Neuronal stem cell (in vitro differentiated cells): ENCODE measurements at regions not wholly inside any gene's neighbourhood (a gene's known extent, or its start where the extent isn't known, plus 50 kb on each side); places are given as distances from the start of the nearest gene placed in this dataset.

Experiments
- DNase-seq: peaks from one replicate; pipeline ENCODE4 v3.0.0-alpha.2; 2013; ENCODE audit warnings: low spot score
- H2AFZ ChIP-seq: one replicate; pipeline ENCODE4 v1.6.1; 2013; ENCODE audit warnings: mild to moderate bottlenecking, low read length, inconsistent platforms
- H2AK5ac ChIP-seq: 2 replicates; pipeline ENCODE4 v1.6.1; 2013; ENCODE audit warnings: low read depth, mild to moderate bottlenecking, inconsistent platforms, low read length, moderate library complexity, mixed read lengths
- H2BK120ac ChIP-seq: 2 replicates; pipeline ENCODE4 v1.6.1; 2013; ENCODE audit warnings: low read depth, mild to moderate bottlenecking, inconsistent platforms, low read length, moderate library complexity, mixed read lengths
- H2BK12ac ChIP-seq: one replicate; pipeline ENCODE4 v1.6.1; 2013; ENCODE audit warnings: low read length, inconsistent platforms
- H2BK15ac ChIP-seq: 2 replicates; pipeline ENCODE4 v1.6.1; 2013; ENCODE audit warnings: mild to moderate bottlenecking, low read length, inconsistent platforms, mixed read lengths
- H2BK5ac ChIP-seq: one replicate; pipeline ENCODE4 v1.6.1; 2013; ENCODE audit warnings: inconsistent platforms, mild to moderate bottlenecking, low read length, moderate library complexity
- H3K14ac ChIP-seq: one replicate; pipeline ENCODE4 v1.6.1; 2013; ENCODE audit warnings: low read length, inconsistent platforms
- H3K18ac ChIP-seq: 2 replicates; pipeline ENCODE4 v1.6.1; 2013; ENCODE audit warnings: low read length, inconsistent platforms
- H3K23ac ChIP-seq: 2 replicates; pipeline ENCODE4 v1.6.1; 2013; ENCODE audit warnings: low read depth, mild to moderate bottlenecking, mixed read lengths, low read length, inconsistent platforms; ENCODE audit not compliant: poor library complexity
- H3K27ac ChIP-seq: replicated peaks from 3 replicates; pipeline ENCODE4 v1.5.1; 2013; ENCODE audit warnings: low read length, inconsistent platforms
- H3K27me3 ChIP-seq, 3 experiments: 2 replicates each; pipeline ENCODE4 v1.6.1; 2013; ENCODE audit warnings: low read length in 3 of 3, mild to moderate bottlenecking in 2 of 3, inconsistent platforms in 1 of 3, low read depth in 1 of 3, mixed read lengths in 1 of 3, moderate library complexity in 1 of 3; ENCODE audit not compliant: control insufficient read depth in 3 of 3, insufficient read depth in 3 of 3
- H3K36me3 ChIP-seq, 2 donors: replicated peaks in 1 of 2; 2 replicates each; pipeline ENCODE4 v1.6.1; 2013; ENCODE audit warnings: low read length in 2 of 2; ENCODE audit not compliant: control insufficient read depth in 2 of 2, insufficient read depth in 2 of 2
- H3K4ac ChIP-seq: 2 replicates; pipeline ENCODE4 v1.6.1; 2013; ENCODE audit warnings: inconsistent platforms, mild to moderate bottlenecking, low read length, moderate library complexity
- H3K4me1 ChIP-seq, 2 donors: 1 replicate in 1 of 2; 2 replicates in 1 of 2; pipeline ENCODE4 v1.6.1; 2013; ENCODE audit warnings: low read length in 2 of 2, low read depth in 1 of 2; ENCODE audit not compliant: control insufficient read depth in 2 of 2, insufficient read depth in 1 of 2
- H3K4me2 ChIP-seq: one replicate; pipeline ENCODE4 v1.6.1; 2013; ENCODE audit warnings: mild to moderate bottlenecking, low read length, inconsistent platforms; ENCODE audit not compliant: insufficient read depth, poor library complexity, severe bottlenecking
- H3K4me3 ChIP-seq, 2 donors: 2 replicates each; pipeline ENCODE4 v1.5.1; 2013; ENCODE audit warnings: low read length in 2 of 2, mild to moderate bottlenecking in 2 of 2, inconsistent platforms in 1 of 2, moderate library complexity in 1 of 2
- H3K79me1 ChIP-seq: one replicate; pipeline ENCODE4 v1.6.1; 2013; ENCODE audit warnings: low read depth, mild to moderate bottlenecking, inconsistent platforms, low read length, moderate library complexity
- H3K9ac ChIP-seq: one replicate; pipeline ENCODE4 v1.6.1; 2013; ENCODE audit warnings: mild to moderate bottlenecking, low read depth, low read length, inconsistent platforms; ENCODE audit not compliant: poor library complexity
- H3K9me3 ChIP-seq, 2 donors: replicated peaks in 1 of 2; 2 replicates each; pipeline versions ENCODE3 to v1.6.1; 2013; ENCODE audit warnings: low read length in 2 of 2, mild to moderate bottlenecking in 2 of 2, inconsistent platforms in 1 of 2, low read depth in 1 of 2, mixed read lengths in 1 of 2, moderate library complexity in 1 of 2; ENCODE audit not compliant: control insufficient read depth in 2 of 2, insufficient read depth in 1 of 2
- H4K8ac ChIP-seq: one replicate; pipeline ENCODE4 v1.6.1; 2013; ENCODE audit warnings: low read depth, mild to moderate bottlenecking, inconsistent platforms, low read length, moderate library complexity
- H4K91ac ChIP-seq: one replicate; pipeline ENCODE4 v1.6.1; 2013; ENCODE audit warnings: low read length, low read depth, mild to moderate bottlenecking, inconsistent platforms; ENCODE audit not compliant: poor library complexity
- WGBS, 2 donors: extraction: QIAGEN DNeasy Blood & Tissue Kit; methylation state at CpG; one replicate each; pipeline ENCODE4 v1.1.7; 2013; ENCODE audit warnings: missing lambda C conversion rate in 2 of 2, mixed read lengths in 1 of 2; ENCODE audit not compliant: insufficient read length in 2 of 2, insufficient replicate concordance in 1 of 2; ENCODE audit errors: extremely low coverage in 2 of 2; 5-methylcytosine and 5-hydroxymethylcytosine counted together

- no peak for DNase-seq
- Histone ChIP-seq H3K9me3 (no peaks in the 10 kb centered on the region), H3K9ac (no peak overlapping the region), H2BK12ac (no peak overlapping the region), H3K36me3 (no peaks in the 10 kb centered on the region), H3K27ac (no peak overlapping the region), H4K91ac (no peak overlapping the region), H3K4me2 (no peak overlapping the region), H3K14ac (no peak overlapping the region), H3K4ac (peak overlapping the region; percentile 61), H2BK120ac (peak overlapping the region; percentile 73), H2BK15ac (peak overlapping the region; percentile 84), H3K27me3 (no peaks in the 10 kb centered on the region), H2AK5ac (no peak overlapping the region), H3K79me1 (no peaks in the 10 kb centered on the region), H3K18ac (peak overlapping the region; percentile 58), H2AFZ (no peak overlapping the region), H2BK5ac (no peak overlapping the region), H4K8ac (no peak overlapping the region), H3K4me3 (no peak overlapping the region), H3K4me1 (peaks cover 0 to 1% of the 10 kb centered on the region in 2 donors), H3K23ac (no peak overlapping the region)
- WGBS, 2 donors, result no CpG with 5 or more reads among the region's 1 CpG
Observed at GRCh38 chr2:234267534-234267933, 217.0 kb downstream of the SPP2 start.

GRCh38 chr2:234266952-234267351 lies 216.4 kb downstream of the SPP2 start:
- Histone ChIP-seq H3K27me3 (no peaks in the 10 kb centered on the region), H4K91ac (no peak overlapping the region), H3K4me1 (peaks cover 0 to under 1% of the 10 kb centered on the region in 2 donors), H2AK5ac (no peak overlapping the region), H3K23ac (no peak overlapping the region), H2BK5ac (no peak overlapping the region), H3K4me2 (no peak overlapping the region), H2BK15ac (no peak overlapping the region), H3K18ac (no peak overlapping the region), H3K4me3 (no peak overlapping the region), H3K27ac (no peak overlapping the region), H4K8ac (no peak overlapping the region), H3K9ac (no peak overlapping the region), H3K4ac (no peak overlapping the region), H3K36me3 (no peaks in the 10 kb centered on the region), H3K79me1 (no peaks in the 10 kb centered on the region), H3K9me3 (no peaks in the 10 kb centered on the region), H2BK12ac (no peak overlapping the region), H2AFZ (no peak overlapping the region), H3K14ac (no peak overlapping the region), H2BK120ac (no peak overlapping the region)
- WGBS, 2 donors, result no CpG with 5 or more reads among the region's 1 CpG
- DNase-seq, result no peak

DNA sequence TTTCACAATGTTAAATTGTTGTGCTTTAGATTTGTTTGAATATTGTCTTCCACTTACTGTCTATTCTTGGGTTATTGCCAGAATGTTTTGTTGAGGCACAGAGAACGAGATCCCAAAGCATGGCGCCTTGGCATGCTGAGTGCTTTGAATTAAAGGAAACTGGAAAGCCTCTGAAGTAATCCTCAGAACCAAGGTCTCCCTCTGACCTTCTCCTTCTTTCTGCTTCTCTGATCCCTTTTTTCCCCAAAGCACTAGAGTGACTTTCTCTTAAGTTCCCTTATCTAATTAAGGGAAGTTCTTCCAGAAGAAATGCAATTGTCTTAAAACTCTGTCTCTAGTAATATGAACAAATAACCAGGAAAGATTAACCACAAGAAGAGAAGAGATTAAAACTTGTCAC lies 214.7 kb downstream of the SPP2 start:
- H4K8ac ChIP-seq, result no peak overlapping the region
- no peak overlapping the region for H3K4me3 ChIP-seq
- no peak overlapping the region for H2BK15ac ChIP-seq
- no peak overlapping the region for H3K9ac ChIP-seq
- no peaks in the 10 kb centered on the region for H3K27me3 ChIP-seq
- H3K18ac ChIP-seq, result no peak overlapping the region
- no peak overlapping the region for H2BK12ac ChIP-seq
- no peak overlapping the region for H3K27ac ChIP-seq
- H4K91ac ChIP-seq, result no peak overlapping the region
- no peak overlapping the region for H3K14ac ChIP-seq
- no peak overlapping the region for H2BK5ac ChIP-seq
- no peak overlapping the region for H2BK120ac ChIP-seq
- no peak overlapping the region for H3K23ac ChIP-seq
- H3K4me1 ChIP-seq, result no peaks in the 10 kb centered on the region
- H3K9me3 ChIP-seq, result no peaks in the 10 kb centered on the region
- no peaks in the 10 kb centered on the region for H3K36me3 ChIP-seq
- WGBS, 2 donors, result no CpG with 5 or more reads among the region's 2 CpGs
- no peaks in the 10 kb centered on the region for H3K79me1 ChIP-seq
- no peak overlapping the region for H2AK5ac ChIP-seq
- DNase-seq, result no peak
- H3K4me2 ChIP-seq, result no peak overlapping the region
- no peak overlapping the region for H3K4ac ChIP-seq
- H2AFZ ChIP-seq, result no peak overlapping the region

GRCh38 chr2:234261736-234262135 lies 211.2 kb downstream of the SPP2 start:
- DNase-seq, result no peak
- H2BK120ac ChIP-seq, result no peak overlapping the region
- no peaks in the 10 kb centered on the region for H3K9me3 ChIP-seq
- H3K4me3 ChIP-seq, result no peak overlapping the region
- H2AFZ ChIP-seq, result no peak overlapping the region
- H4K8ac ChIP-seq, result no peak overlapping the region
- WGBS, 2 donors, result no CpG with 5 or more reads among the region's 2 CpGs
- H3K4me1 ChIP-seq, result peaks cover 0 to 4% of the 10 kb centered on the region in 2 donors
- no peak overlapping the region for H3K27ac ChIP-seq
- H3K9ac ChIP-seq, result no peak overlapping the region
- H3K36me3 ChIP-seq, result no peaks in the 10 kb centered on the region
- H3K4ac ChIP-seq, result no peak overlapping the region
- H3K14ac ChIP-seq, result no peak overlapping the region
- H4K91ac ChIP-seq, result no peak overlapping the region
- no peak overlapping the region for H2BK15ac ChIP-seq
- no peak overlapping the region for H3K18ac ChIP-seq
- no peaks in the 10 kb centered on the region for H3K27me3 ChIP-seq
- H2BK12ac ChIP-seq, result no peak overlapping the region
- no peak overlapping the region for H2BK5ac ChIP-seq
- H3K4me2 ChIP-seq, result no peak overlapping the region
- H3K79me1 ChIP-seq, result no peaks in the 10 kb centered on the region
- no peak overlapping the region for H3K23ac ChIP-seq
- no peak overlapping the region for H2AK5ac ChIP-seq
